GM21529 (cell line): ENCODE measurements at regions not wholly inside any gene's neighbourhood (a gene's known extent, or its start where the extent isn't known, plus 50 kb on each side); places are given as distances from the start of the nearest gene placed in this dataset.

ENCODE experiments used
- ATAC-seq: cut with Tn5 transposase; IDR thresholded peaks from one replicate; pipeline ENCODE4 v1.9.1; 2021; ENCODE audit not compliant: unreplicated experiment

GRCh38 chr20:11076434-11077105 lies 402.8 kb upstream of the JAG1 start:
- ATAC-seq: no peak

- ATAC-seq: no peak
These were observed 403.4 kb upstream of the JAG1 start for GRCh38 chr20:11077226-11077625.

- ATAC-seq: no peak
These were observed 406.2 kb upstream of the JAG1 start for GRCh38 chr20:11080010-11080409.

GRCh38 chr20:11080781-11081377 lies 407.1 kb upstream of the JAG1 start:
- ATAC-seq: no peak

GRCh38 chr20:11083841-11084240 lies 410.0 kb upstream of the JAG1 start:
- ATAC-seq: no peak

- no peak for ATAC-seq
These were observed 410.7 kb upstream of the JAG1 start for GRCh38 chr20:11084508-11084907.

- no peak for ATAC-seq
These were observed 413.2 kb upstream of the JAG1 start for GRCh38 chr20:11086970-11087369.

- no peak for ATAC-seq
These were observed 417.0 kb upstream of the JAG1 start for GRCh38 chr20:11090751-11091150.

GRCh38 chr20:11091511-11091910 lies 417.7 kb upstream of the JAG1 start:
- no peak for ATAC-seq

- no peak for ATAC-seq
These were observed 418.4 kb upstream of the JAG1 start for GRCh38 chr20:11092151-11092550.

GRCh38 chr20:11094196-11094595 lies 420.4 kb upstream of the JAG1 start:
- no peak for ATAC-seq

- ATAC-seq: no peak
These were observed 420.9 kb upstream of the JAG1 start for GRCh38 chr20:11094711-11095110.

- no peak for ATAC-seq
These were observed 425.1 kb upstream of the JAG1 start for GRCh38 chr20:11098888-11099287.

GRCh38 chr20:11101243-11101642 lies 427.4 kb upstream of the JAG1 start:
- ATAC-seq: no peak

- ATAC-seq: no peak
These were observed 427.9 kb upstream of the JAG1 start for GRCh38 chr20:11101696-11102095.

- no peak for ATAC-seq
These were observed 430.1 kb upstream of the JAG1 start for GRCh38 chr20:11103866-11104265.

- no peak for ATAC-seq
These were observed 434.5 kb upstream of the JAG1 start for GRCh38 chr20:11108102-11108810.

GRCh38 chr20:11110535-11110934 lies 436.7 kb upstream of the JAG1 start:
- ATAC-seq: no peak

- no peak for ATAC-seq
These were observed 437.4 kb upstream of the JAG1 start for GRCh38 chr20:11111191-11111590.

GRCh38 chr20:11112832-11113231 lies 439.0 kb upstream of the JAG1 start:
- no peak for ATAC-seq

GRCh38 chr20:11114382-11114781 lies 440.6 kb upstream of the JAG1 start:
- no peak for ATAC-seq

GRCh38 chr20:11117808-11118528 lies 444.2 kb upstream of the JAG1 start:
- no peak for ATAC-seq
